ENCODE measurements at regions not wholly inside any gene's neighbourhood (a gene's known extent, or its start where the extent isn't known, plus 50 kb on each side); places are given as distances from the start of the nearest gene placed in this dataset.
"Not testable (repeated sequence)": the region's sequence is repeated elsewhere in the genome, so short reads cannot be mapped to it uniquely, and the experiment has no call there.

DNA sequence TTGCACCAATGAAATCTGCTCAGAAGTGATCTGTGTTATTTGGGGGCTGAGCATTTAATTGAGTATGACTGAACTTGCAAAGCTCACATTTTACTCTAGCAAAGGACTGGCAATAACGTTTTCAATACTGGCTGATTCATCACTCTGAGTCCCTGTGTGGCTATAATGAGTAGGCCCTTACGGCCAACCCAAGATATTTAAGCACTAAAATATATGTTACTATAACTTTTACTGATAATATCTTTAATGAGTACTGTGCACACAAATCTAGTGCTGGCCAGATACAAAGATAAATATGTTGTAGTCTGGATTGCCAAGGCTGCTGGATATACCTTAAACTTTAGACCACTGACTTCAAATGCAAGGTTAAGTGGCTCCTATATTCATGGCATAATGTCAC, 436.4 kb upstream of the KCNMB2 start:
- ATAC-seq (ENCODE audit: low FRiP score) = no peak
- TF ChIP-seq, protein P1, sequence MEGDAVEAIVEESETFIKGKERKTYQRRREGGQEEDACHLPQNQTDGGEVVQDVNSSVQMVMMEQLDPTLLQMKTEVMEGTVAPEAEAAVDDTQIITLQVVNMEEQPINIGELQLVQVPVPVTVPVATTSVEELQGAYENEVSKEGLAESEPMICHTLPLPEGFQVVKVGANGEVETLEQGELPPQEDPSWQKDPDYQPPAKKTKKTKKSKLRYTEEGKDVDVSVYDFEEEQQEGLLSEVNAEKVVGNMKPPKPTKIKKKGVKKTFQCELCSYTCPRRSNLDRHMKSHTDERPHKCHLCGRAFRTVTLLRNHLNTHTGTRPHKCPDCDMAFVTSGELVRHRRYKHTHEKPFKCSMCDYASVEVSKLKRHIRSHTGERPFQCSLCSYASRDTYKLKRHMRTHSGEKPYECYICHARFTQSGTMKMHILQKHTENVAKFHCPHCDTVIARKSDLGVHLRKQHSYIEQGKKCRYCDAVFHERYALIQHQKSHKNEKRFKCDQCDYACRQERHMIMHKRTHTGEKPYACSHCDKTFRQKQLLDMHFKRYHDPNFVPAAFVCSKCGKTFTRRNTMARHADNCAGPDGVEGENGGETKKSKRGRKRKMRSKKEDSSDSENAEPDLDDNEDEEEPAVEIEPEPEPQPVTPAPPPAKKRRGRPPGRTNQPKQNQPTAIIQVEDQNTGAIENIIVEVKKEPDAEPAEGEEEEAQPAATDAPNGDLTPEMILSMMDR (IDR thresholded peaks at IDR 0.05) = no peak
- DNase-seq (ENCODE audit: low spot score) = no peak

DNA sequence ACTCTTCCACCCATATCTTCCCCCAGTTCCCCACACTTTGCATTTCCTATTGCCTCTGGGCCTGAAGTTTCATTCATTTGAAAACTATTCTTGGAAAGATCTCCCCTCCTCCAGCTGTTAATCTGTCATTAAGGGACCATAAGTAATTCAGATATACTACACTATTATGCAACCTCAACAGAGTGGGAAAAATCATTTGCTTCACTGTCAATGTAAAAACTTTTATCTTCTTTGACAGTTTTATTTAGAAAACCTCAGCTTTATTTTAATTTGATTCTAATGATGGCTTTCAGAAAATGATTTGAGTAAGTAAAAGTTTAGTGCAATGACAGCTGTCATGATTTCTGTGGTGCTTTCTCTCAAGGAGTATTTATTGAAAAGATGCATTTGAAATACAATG, 435.3 kb upstream of the KCNMB2 start:
- ATAC-seq (ENCODE audit: low FRiP score) (no peak), DNase-seq (ENCODE audit: low spot score) (no peak)
- TF ChIP-seq, protein P1 (IDR thresholded peaks at IDR 0.05) = no peak

DNA sequence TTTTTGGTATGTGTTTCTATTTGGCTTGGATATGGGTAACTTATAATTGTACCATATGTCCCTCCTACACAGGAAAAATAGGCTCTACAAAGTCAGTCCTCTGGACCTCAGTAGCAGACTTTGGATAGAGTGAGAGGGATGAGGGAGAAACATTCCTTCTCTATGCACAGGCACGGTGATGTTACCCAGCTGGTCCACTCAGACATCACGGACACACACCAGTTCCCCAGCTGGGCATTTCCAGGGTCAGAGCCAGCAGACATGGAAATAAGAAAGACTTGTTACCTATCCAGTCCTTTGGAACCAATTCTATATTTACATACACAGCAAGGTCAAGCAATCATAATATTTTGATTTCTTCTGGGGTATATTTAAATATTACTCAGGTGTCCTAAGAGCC, 433.1 kb upstream of the KCNMB2 start:
- ATAC-seq (ENCODE audit: low FRiP score) (no peak), DNase-seq (ENCODE audit: low spot score) (no peak)
- TF ChIP-seq, protein P1 (IDR thresholded peaks at IDR 0.05) = no peak

DNA sequence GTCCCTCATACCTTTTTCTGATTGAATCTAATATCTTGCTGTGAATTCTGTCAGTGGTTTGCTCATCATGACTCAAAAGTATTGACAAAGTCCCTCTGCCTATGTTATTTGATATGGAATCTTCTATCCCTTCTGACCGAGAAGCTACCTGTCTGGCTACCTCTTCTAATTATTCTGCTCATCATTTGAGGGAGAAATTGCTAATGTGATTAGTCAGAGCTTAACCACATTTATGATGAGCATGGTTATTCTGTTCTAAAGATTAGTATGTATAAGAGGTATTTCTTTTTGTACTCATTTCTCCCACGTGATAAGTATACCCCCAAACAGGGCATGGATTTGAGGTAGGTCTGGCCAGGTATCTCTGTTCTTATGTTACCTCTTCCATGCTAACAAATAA, 428.4 kb upstream of the KCNMB2 start:
- no peak for ATAC-seq (ENCODE audit: low FRiP score)
- no peak for DNase-seq (ENCODE audit: low spot score)
- TF ChIP-seq, protein P1 (IDR thresholded peaks at IDR 0.05) = no peak

DNA sequence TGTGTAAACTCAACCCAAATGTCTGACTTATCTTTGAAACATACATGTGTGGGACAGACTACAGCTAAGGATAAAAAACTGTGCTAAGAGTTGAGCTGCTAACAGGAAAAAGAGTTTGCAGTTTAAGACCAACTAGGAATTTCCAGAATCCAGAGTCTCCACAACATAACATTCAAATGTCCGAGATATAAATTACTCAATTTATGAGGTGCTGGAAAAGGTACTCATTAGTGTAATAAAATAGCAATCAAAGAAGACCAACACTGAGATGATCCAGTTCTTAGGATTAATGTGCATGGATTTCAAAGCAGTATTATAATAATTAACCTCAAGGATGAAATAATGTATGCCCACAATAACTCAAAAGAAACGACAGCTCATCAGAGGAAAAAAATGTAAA, 426.5 kb upstream of the KCNMB2 start:
- ATAC-seq (ENCODE audit: low FRiP score) = no peak
- no peak for DNase-seq (ENCODE audit: low spot score)
- TF ChIP-seq, protein P1 (IDR thresholded peaks at IDR 0.05) = no peak

DNA sequence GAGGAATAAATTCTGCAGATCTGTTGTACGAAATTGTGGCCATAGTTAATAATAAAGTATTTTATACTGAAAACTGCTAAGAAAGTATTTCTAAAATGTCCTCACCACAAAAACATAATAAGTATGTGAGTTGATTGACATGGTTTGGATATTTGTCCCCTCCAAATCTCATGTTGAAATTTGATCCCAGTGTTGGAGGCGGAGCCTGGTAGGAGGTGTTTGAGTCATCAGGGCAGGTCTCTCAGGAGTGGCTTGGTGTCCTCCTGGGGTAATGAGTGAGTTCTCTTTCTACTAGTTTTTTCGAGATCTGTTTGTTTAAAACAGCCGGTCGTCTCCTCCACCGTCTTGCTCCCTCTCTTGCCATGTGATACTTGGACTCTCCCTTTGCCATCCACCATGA, 424.1 kb upstream of the KCNMB2 start:
- no peak for ATAC-seq (ENCODE audit: low FRiP score)
- TF ChIP-seq, protein P1 (IDR thresholded peaks at IDR 0.05) = no peak
- DNase-seq (ENCODE audit: low spot score) = no peak

DNA sequence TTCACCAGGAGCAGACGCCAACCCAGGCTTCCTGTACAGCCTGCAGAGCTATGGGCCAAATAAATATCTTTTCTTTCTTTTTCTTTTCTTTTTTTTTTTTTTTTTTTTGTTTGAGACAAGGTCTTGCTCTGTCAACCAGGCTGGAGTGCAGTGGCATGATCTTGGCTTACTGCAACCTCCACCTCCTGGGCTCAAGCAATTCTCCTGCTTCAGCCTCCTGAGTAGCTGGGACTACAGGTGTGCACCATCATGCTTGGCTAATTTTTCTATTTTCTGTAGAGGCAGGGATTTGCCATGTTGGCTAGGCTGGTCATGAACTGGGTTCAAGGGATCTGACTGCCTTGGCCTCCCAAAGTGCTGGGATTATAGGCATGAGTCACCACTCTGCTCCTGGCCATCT, 423.7 kb upstream of the KCNMB2 start:
- not testable (repeated sequence) for ATAC-seq (ENCODE audit: low FRiP score); DNase-seq (ENCODE audit: low spot score)

DNA sequence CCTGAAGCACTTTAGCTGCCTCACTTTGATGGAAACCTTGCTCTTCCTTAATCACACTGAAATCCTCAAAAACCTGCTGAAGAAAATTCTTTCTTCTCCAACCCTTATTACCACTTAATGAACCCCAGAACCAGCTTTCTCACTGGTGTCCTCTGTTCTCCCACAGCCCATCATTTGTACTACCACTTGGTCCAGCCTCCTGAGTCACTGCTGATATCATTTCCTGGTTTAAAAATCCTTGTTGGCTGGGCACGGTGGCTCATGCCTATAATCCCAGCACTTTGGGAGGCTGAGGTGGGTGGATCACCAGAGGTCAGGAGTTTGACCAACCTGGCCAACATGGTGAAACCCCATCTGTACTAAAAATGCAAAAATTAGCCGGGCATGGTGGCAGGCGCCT, 418.6 kb upstream of the KCNMB2 start:
- DNase-seq (ENCODE audit: low spot score) (no peak), ATAC-seq (ENCODE audit: low FRiP score) (no peak)
- TF ChIP-seq, protein P1 (IDR thresholded peaks at IDR 0.05) = no peak

DNA sequence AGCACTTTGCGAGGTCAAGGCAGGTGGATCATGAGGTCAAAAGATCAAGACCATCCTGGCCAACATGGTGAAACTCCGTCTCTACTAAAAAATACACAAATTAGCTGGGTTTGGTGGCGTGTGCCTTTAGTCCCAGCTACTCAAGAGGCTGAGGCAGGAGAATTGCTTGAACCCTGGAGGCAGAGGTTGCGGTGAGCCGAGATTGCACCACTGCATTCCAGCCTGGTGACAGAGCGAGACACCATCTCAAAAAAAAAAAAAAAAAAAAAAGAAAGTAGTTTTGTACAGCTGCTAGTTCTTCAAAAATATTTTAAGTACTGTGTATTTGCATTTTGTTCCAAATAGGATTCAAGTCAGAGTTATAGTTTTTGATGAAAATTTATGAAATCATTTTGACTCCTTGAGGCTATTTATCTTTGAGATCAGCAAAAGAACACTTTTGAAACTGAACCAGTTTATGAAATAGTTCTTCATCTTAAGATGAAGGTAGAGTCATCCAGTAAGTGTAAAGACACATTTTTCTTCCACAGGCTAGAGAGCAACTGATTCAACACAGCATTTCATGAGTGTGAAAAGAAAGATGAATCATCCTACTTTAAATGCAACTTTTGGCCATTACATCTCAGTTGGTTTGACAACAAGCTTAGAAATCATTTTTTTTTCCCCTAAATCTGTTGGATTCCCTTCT, 416.5 kb upstream of the KCNMB2 start:
- not testable (repeated sequence) for DNase-seq (ENCODE audit: low spot score)
- peak; percentile 90 for ATAC-seq (ENCODE audit: low FRiP score)

Measured in omental fat pad (tissue), 3 donors.